ENCODE measurements at regions not wholly inside any gene's neighbourhood (a gene's known extent, or its start where the extent isn't known, plus 50 kb on each side); places are given as distances from the start of the nearest gene placed in this dataset.

- intact Hi-C loops (cut with micrococcal nuclease; ENCODE audit: unreplicated experiment), result no loop called here
- POLR2A ChIA-PET (ENCODE audit: low non-redundant PET), result no interaction called here
- no peak for DNase-seq (ENCODE audit: low spot score)
- H3K4me1 ChIP-seq (ENCODE audit: insufficient read depth, low read length, poor library complexity, severe bottlenecking), result no peaks in the 10 kb centered on the region
- TF ChIP-seq EZH2 (IDR thresholded peaks at IDR 0.05; ENCODE audit: borderline replicate concordance, low read depth, low read length, poor library complexity, severe bottlenecking) (no peak), CTCF (conservative IDR thresholded peaks at IDR 0.05; ENCODE audit: low read depth, low read length) (no peak)
- H3K27me3 ChIP-seq (replicated peaks; ENCODE audit: insufficient read depth, low read depth, low read length, poor library complexity), result peaks cover 29% of the 10 kb centered on the region
- no peaks in the 10 kb centered on the region for H3K36me3 ChIP-seq (ENCODE audit: insufficient read depth, low read length, poor library complexity, severe bottlenecking)
- no peaks in the 10 kb centered on the region for H3K9me3 ChIP-seq (ENCODE audit: low read depth, low read length, poor library complexity, severe bottlenecking)
- no peak overlapping the region for H3K27ac ChIP-seq (ENCODE audit: low read depth, low read length, poor library complexity, severe bottlenecking)
- no TSS peak for BruUV-seq (replicated peaks)
- CTCF ChIA-PET, result no interaction called here
- no peak overlapping the region for H3K4me3 ChIP-seq (ENCODE audit: low read depth, low read length, poor library complexity, severe bottlenecking)
These were observed 78.4 kb upstream of the FSTL4 start for GRCh38 chr5:133690746-133691145.

- Histone ChIP-seq H3K4me1 (ENCODE audit: insufficient read depth, low read length, poor library complexity, severe bottlenecking) (no peaks in the 10 kb centered on the region), H3K36me3 (ENCODE audit: insufficient read depth, low read length, poor library complexity, severe bottlenecking) (no peaks in the 10 kb centered on the region), H3K27ac (ENCODE audit: low read depth, low read length, poor library complexity, severe bottlenecking) (no peak overlapping the region), H3K9me3 (ENCODE audit: low read depth, low read length, poor library complexity, severe bottlenecking) (no peaks in the 10 kb centered on the region), H3K4me3 (ENCODE audit: low read depth, low read length, poor library complexity, severe bottlenecking) (no peak overlapping the region), H3K27me3 (replicated peaks; ENCODE audit: insufficient read depth, low read depth, low read length, poor library complexity) (peaks cover 29% of the 10 kb centered on the region)
- intact Hi-C loops (cut with micrococcal nuclease; ENCODE audit: unreplicated experiment), result no loop called here
- BruUV-seq (replicated peaks), result no TSS peak
- TF ChIP-seq CTCF (conservative IDR thresholded peaks at IDR 0.05; ENCODE audit: low read depth, low read length), result no peak
- no peak for TF ChIP-seq EZH2 (IDR thresholded peaks at IDR 0.05; ENCODE audit: borderline replicate concordance, low read depth, low read length, poor library complexity, severe bottlenecking)
- no peak for DNase-seq (ENCODE audit: low spot score)
- ChIA-PET CTCF (no interaction called here), POLR2A (ENCODE audit: low non-redundant PET) (interaction anchor here (0.5 kb wide), 1 partner anchor 35 kb away, joined by 3 read pairs; no protein-coding TSS in a partner anchor)
These were observed 76.0 kb upstream of the FSTL4 start for GRCh38 chr5:133688391-133688790.

- no peak overlapping the region for H3K27ac ChIP-seq (ENCODE audit: low read depth, low read length, poor library complexity, severe bottlenecking)
- H3K9me3 ChIP-seq (ENCODE audit: low read depth, low read length, poor library complexity, severe bottlenecking), result no peaks in the 10 kb centered on the region
- H3K4me3 ChIP-seq (ENCODE audit: low read depth, low read length, poor library complexity, severe bottlenecking), result no peak overlapping the region
- no peaks in the 10 kb centered on the region for H3K36me3 ChIP-seq (ENCODE audit: insufficient read depth, low read length, poor library complexity, severe bottlenecking)
- BruUV-seq (replicated peaks), result no TSS peak
- H3K4me1 ChIP-seq (ENCODE audit: insufficient read depth, low read length, poor library complexity, severe bottlenecking), result no peaks in the 10 kb centered on the region
- ChIA-PET POLR2A (ENCODE audit: low non-redundant PET) (no interaction called here), CTCF (no interaction called here)
- no peak for TF ChIP-seq CTCF (conservative IDR thresholded peaks at IDR 0.05; ENCODE audit: low read depth, low read length)
- no peak for TF ChIP-seq EZH2 (IDR thresholded peaks at IDR 0.05; ENCODE audit: borderline replicate concordance, low read depth, low read length, poor library complexity, severe bottlenecking)
- no peak for DNase-seq (ENCODE audit: low spot score)
- peaks cover 29% of the 10 kb centered on the region for H3K27me3 ChIP-seq (replicated peaks; ENCODE audit: insufficient read depth, low read depth, low read length, poor library complexity)
- intact Hi-C loops (cut with micrococcal nuclease; ENCODE audit: unreplicated experiment), result no loop called here
These were observed 75.1 kb upstream of the FSTL4 start for GRCh38 chr5:133687212-133688061.
